Lower leg skin (tissue), 3 donors: ENCODE measurements at regions not wholly inside any gene's neighbourhood (a gene's known extent, or its start where the extent isn't known, plus 50 kb on each side); places are given as distances from the start of the nearest gene placed in this dataset.

Experiments used
- CTCF ChIP-seq, 3 donors: fragments of 450-650 bp; IDR thresholded peaks; one replicate each; pipeline ENCODE4 v1.5.1; 2016; ENCODE audit warnings: antibody characterized with exemption in 3 of 3, mild to moderate bottlenecking in 3 of 3, moderate library complexity in 2 of 3
- POLR2A ChIP-seq, 2 donors: fragments of 450-650 bp; IDR thresholded peaks; one replicate each; pipeline ENCODE4 v1.6.1; 2016 to 2017; ENCODE audit warnings: antibody characterized with exemption in 2 of 2, mild to moderate bottlenecking in 1 of 2, moderate library complexity in 1 of 2

- TF ChIP-seq CTCF (IDR thresholded peaks at IDR 0.05), result no peak
- no peak for TF ChIP-seq POLR2A (IDR thresholded peaks at IDR 0.05)
Observed at GRCh38 chr1:191907121-191907520, 251.1 kb upstream of the RGS18 start.
